Stimulated activated naive B cell treated with anti-CD40 and anti-IgM and Interleukin-4, amounts not matched to agents 10 μg/mL and 1 μg/mL and 100 μg/mL, for 72 hours (primary cell): ENCODE measurements at regions not wholly inside any gene's neighbourhood (a gene's known extent, or its start where the extent isn't known, plus 50 kb on each side); places are given as distances from the start of the nearest gene placed in this dataset.
"Not testable (repeated sequence)": the region's sequence is repeated elsewhere in the genome, so short reads cannot be mapped to it uniquely, and the experiment has no call there.

Experiments used
- ATAC-seq, 2 donors: fragments of 150-1000 bp; cut with Tn5 transposase; replicated peaks; 2 replicates each; pipeline ENCODE4 v1.10.0; 2021; ENCODE audit warnings: moderate library complexity in 1 of 2
- DNase-seq: peaks from one replicate; pipeline ENCODE4 v3.0.0; 2021
- H3K27ac Mint-ChIP-seq: one replicate; pipeline ENCODE4 v1.8.0; 2022; ENCODE audit warnings: mild to moderate bottlenecking, mixed read lengths
- H3K27me3 Mint-ChIP-seq, 2 donors: one replicate each; pipeline ENCODE4 v1.8.0; 2022; ENCODE audit warnings: mixed read lengths in 2 of 2
- H3K36me3 Mint-ChIP-seq, 2 donors: one replicate each; pipeline ENCODE4 v1.8.0; 2022; ENCODE audit warnings: mixed read lengths in 2 of 2, mild to moderate bottlenecking in 1 of 2
- H3K4me1 Mint-ChIP-seq, 2 donors: one replicate each; pipeline ENCODE4 v1.8.0; 2022; ENCODE audit warnings: mixed read lengths in 2 of 2, mild to moderate bottlenecking in 1 of 2
- H3K4me3 Mint-ChIP-seq, 2 donors: one replicate each; pipeline ENCODE4 v1.8.0; 2022; ENCODE audit warnings: mild to moderate bottlenecking in 2 of 2, mixed read lengths in 2 of 2, moderate library complexity in 1 of 2
- H3K9me3 Mint-ChIP-seq, 2 donors: one replicate each; pipeline ENCODE4 v1.8.0; 2022; ENCODE audit warnings: mixed read lengths in 2 of 2, mild to moderate bottlenecking in 1 of 2

GRCh38 chr11:122002047-122002446 is 114.0 kb downstream of the BLID start:
- ATAC-seq (no peak), DNase-seq (no peak)
- peaks cover 0 to 7% of the 10 kb centered on the region in 2 donors for H3K9me3 Mint-ChIP-seq
- no peaks in the 10 kb centered on the region for H3K4me1 Mint-ChIP-seq
- no peaks in the 10 kb centered on the region for H3K36me3 Mint-ChIP-seq
- no peak overlapping the region for H3K27ac Mint-ChIP-seq
- peaks cover 0 to 8% of the 10 kb centered on the region in 2 donors for H3K27me3 Mint-ChIP-seq
- no peak overlapping the region for H3K4me3 Mint-ChIP-seq

DNA sequence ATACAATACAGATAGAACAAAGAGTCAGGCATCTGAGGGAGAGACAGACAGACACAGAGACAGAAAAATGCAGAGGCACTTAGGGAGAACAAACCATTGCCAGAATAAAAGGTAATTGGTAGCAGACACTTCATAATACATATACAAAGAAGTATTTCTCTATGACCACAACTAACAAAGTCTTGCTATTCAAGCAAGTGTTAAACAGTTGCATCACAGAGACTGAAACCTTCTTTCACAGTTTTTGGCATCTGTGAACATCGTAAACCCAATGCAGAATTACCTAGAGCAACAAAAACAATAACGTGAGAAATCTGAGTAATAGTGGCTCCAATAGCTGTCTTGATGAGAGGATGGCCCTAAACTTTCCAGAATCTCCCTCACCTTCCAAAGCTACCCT is 116.4 kb downstream of the BLID start:
- Mint-ChIP-seq H3K4me3 (no peak overlapping the region), H3K9me3 (peaks cover 2 to 7% of the 10 kb centered on the region in 2 donors), H3K27ac (no peak overlapping the region), H3K4me1 (no peaks in the 10 kb centered on the region), H3K36me3 (no peaks in the 10 kb centered on the region), H3K27me3 (peaks cover 0 to 8% of the 10 kb centered on the region in 2 donors)
- ATAC-seq (no peak), DNase-seq (no peak)

DNA sequence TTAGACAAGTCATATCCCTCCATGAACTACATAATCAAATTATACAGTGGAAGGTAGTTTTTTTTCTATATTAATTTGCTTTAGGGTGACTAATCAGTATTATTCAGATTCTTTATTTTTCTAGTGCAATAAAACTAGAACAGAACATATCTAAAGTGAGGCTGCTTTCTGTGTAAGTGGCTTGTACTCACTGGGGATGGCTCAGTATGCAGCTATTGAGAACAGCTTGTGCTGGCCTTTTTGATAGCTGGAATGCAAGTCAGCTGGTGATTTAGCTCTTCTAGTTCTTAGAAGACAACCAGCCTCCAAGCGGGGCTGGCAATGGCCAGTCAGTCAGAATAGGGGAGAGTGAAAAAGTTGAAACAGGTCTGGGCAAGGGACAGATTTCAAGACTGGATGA is 119.4 kb downstream of the BLID start:
- Mint-ChIP-seq H3K27ac (no peak overlapping the region), H3K4me3 (no peak overlapping the region), H3K4me1 (no peaks in the 10 kb centered on the region), H3K36me3 (peaks cover 0 to 2% of the 10 kb centered on the region in 2 donors), H3K9me3 (peaks cover 7 to 9% of the 10 kb centered on the region in 2 donors), H3K27me3 (peaks cover 0 to 8% of the 10 kb centered on the region in 2 donors)
- ATAC-seq (no peak), DNase-seq (no peak)

DNA sequence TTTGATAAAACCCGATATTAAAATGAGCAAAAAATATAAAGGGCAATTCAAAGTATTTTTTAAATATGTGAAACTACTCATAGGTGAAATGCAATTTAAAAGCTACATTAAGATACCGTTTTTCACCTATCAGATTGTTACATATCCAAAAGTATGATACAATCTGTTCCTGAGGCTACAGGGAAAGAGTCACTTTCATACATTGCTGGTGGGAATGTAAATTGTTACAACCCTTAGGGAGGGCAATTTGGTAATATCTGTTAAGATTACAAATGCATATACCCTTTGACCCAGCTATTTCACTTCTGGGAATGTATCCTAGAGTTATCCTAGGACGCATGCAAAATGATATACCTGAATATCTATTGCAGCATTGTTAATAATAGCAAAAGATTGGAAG is 132.1 kb downstream of the BLID start:
- H3K4me1 Mint-ChIP-seq = no peaks in the 10 kb centered on the region

GRCh38 chr11:121977914-121978313 is 138.1 kb downstream of the BLID start:
- H3K4me1 Mint-ChIP-seq, H3K27ac Mint-ChIP-seq, H3K9me3 Mint-ChIP-seq, ATAC-seq, H3K36me3 Mint-ChIP-seq, H3K4me3 Mint-ChIP-seq, DNase-seq: not testable (repeated sequence)
- peaks cover 18 to 22% of the 10 kb centered on the region in 2 donors for H3K27me3 Mint-ChIP-seq

More for the DNA sequence above, 132.1 kb downstream of the BLID start:
- no peak overlapping the region for H3K4me3 Mint-ChIP-seq
- DNase-seq (no peak), ATAC-seq (no peak)
- H3K36me3 Mint-ChIP-seq = no peaks in the 10 kb centered on the region
- peaks cover 0 to 7% of the 10 kb centered on the region in 2 donors for H3K27me3 Mint-ChIP-seq
- no peaks in the 10 kb centered on the region for H3K9me3 Mint-ChIP-seq
- no peak overlapping the region for H3K27ac Mint-ChIP-seq

GRCh38 chr11:121968638-121969037 is 147.4 kb downstream of the BLID start:
- no peaks in the 10 kb centered on the region for H3K4me1 Mint-ChIP-seq
- H3K27ac Mint-ChIP-seq = no peak overlapping the region
- no peaks in the 10 kb centered on the region for H3K36me3 Mint-ChIP-seq
- H3K27me3 Mint-ChIP-seq = peaks cover 14 to 15% of the 10 kb centered on the region in 2 donors
- DNase-seq (no peak), ATAC-seq (no peak)
- H3K9me3 Mint-ChIP-seq = peaks cover 2 to 10% of the 10 kb centered on the region in 2 donors
- no peak overlapping the region for H3K4me3 Mint-ChIP-seq

DNA sequence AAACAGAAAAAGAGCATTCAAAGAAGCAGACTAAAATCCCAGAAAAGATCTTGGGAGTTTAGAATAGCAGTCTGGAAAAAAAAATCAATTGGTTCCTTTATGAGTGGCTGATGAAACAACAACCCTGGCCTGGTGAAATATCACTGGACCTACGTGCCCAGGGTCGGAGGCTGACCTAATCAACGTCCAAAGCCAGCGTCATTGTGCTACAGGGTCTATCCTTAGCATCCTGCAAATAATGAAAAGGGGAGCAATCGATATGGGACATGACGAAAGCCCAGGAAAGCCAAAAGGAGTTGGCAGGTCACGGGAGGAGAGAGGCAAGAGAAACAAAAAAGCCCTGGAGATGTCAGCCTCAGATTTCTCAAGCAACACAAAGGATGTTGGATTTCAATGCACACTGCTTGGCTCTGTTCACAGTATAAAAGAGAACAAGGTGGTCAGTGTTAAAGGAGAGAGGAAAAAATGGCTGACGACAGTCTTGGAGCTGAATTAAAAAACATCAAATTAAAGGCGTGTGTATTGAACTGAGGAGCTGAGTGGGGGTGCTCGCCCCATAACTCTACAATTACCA is 148.8 kb downstream of the BLID start:
- Mint-ChIP-seq H3K27me3 (peaks cover 14 to 15% of the 10 kb centered on the region in 2 donors), H3K36me3 (no peaks in the 10 kb centered on the region), H3K27ac (no peak overlapping the region), H3K9me3 (peaks cover 0 to 2% of the 10 kb centered on the region in 2 donors), H3K4me1 (no peaks in the 10 kb centered on the region), H3K4me3 (no peak overlapping the region)
- DNase-seq = no peak
- ATAC-seq = no peak

- DNase-seq = no peak
- ATAC-seq = no peak
- peak overlapping the region; percentile 37 for H3K27ac Mint-ChIP-seq
- no peaks in the 10 kb centered on the region for H3K4me1 Mint-ChIP-seq
- H3K4me3 Mint-ChIP-seq = no peak overlapping the region
- no peaks in the 10 kb centered on the region for H3K9me3 Mint-ChIP-seq
- peaks cover 14 to 15% of the 10 kb centered on the region in 2 donors for H3K27me3 Mint-ChIP-seq
- no peaks in the 10 kb centered on the region for H3K36me3 Mint-ChIP-seq
These were observed 150.7 kb downstream of the BLID start for GRCh38 chr11:121965330-121965729.

DNA sequence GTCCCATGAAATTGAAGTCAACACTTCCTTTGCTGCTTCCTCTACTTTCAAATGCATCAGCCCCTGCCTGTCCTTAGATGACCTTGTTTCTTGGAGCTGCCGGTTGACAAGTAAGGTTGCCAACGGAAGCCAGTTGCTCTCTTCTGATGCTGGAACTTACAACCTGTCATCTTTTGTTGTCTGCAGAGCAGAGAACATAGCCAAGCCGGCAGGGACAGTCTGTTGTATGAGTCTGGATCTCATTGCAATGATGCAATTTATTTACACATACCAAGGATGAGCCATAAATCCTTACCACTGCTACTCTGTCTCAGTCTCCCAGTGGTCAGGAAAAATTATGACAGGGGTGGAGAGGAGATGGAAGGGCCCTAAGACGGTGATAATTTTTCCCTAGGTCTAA is 151.4 kb downstream of the BLID start:
- no peak overlapping the region for H3K4me3 Mint-ChIP-seq
- H3K27me3 Mint-ChIP-seq = peaks cover 14 to 15% of the 10 kb centered on the region in 2 donors
- DNase-seq (no peak), ATAC-seq (no peak)
- H3K27ac Mint-ChIP-seq = no peak overlapping the region
- H3K36me3 Mint-ChIP-seq = no peaks in the 10 kb centered on the region
- no peaks in the 10 kb centered on the region for H3K9me3 Mint-ChIP-seq
- no peaks in the 10 kb centered on the region for H3K4me1 Mint-ChIP-seq

DNA sequence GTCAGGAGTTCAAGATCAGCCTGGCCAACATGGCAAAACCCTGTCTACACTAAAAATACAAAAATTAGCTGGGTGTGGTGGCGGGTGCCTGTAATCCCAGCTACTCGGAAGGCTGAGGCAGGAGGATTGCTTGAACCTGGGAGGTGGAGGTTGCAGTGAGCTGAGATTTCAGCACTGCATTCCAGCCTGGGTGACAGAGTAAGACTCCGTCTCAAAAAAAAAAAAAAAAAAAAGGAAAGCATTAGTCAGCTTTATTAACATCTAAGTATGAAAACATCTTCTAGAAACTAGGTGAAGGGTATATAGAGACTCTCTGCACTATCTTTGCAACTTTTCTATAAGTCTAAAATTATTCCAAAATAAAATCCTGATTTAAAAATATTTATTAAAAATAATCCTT is 152.2 kb downstream of the BLID start:
- not testable (repeated sequence) for ATAC-seq, H3K27ac Mint-ChIP-seq, H3K36me3 Mint-ChIP-seq, DNase-seq, H3K9me3 Mint-ChIP-seq, H3K4me1 Mint-ChIP-seq, H3K4me3 Mint-ChIP-seq
- H3K27me3 Mint-ChIP-seq = peaks cover 20% of the 10 kb centered on the region in 2 donors

DNA sequence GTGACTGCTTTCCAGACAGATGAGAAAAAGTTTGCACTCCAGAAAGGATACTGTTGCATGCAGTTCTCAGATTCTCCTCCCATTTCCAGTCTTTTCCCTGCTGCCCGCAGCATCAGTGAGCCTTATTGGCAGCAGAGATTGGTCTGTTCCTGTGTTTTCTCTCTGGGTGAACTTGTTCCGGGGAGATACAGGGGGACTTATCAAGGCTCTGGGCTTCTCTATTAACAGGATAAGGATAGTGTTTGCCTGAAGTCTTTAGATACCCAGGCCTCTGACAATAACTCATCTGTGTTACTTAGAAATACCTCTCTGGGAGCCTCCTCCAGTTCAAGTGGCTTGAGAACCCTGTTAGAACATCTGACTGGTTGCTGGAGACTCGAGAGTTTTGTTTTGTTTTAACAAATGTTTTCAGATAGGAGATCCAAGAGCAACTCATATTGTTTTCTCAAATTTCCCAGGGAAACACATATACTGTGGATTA is 154.7 kb downstream of the BLID start:
- no peak for DNase-seq
- Mint-ChIP-seq H3K4me3 (no peak overlapping the region), H3K9me3 (no peaks in the 10 kb centered on the region), H3K27me3 (peaks cover 8 to 13% of the 10 kb centered on the region in 2 donors), H3K27ac (no peak overlapping the region), H3K36me3 (no peaks in the 10 kb centered on the region), H3K4me1 (peaks cover 0 to 2% of the 10 kb centered on the region in 2 donors)
- no peak for ATAC-seq

GRCh38 chr11:121958971-121959325 is 157.1 kb downstream of the BLID start:
- DNase-seq = no peak

GRCh38 chr11:121958323-121958970 is 157.6 kb downstream of the BLID start:
- no peak for DNase-seq
- H3K27ac Mint-ChIP-seq = no peak overlapping the region
- H3K36me3 Mint-ChIP-seq = no peaks in the 10 kb centered on the region
- no peak for ATAC-seq
- peaks cover 0 to 2% of the 10 kb centered on the region in 2 donors for H3K4me1 Mint-ChIP-seq
- no peak overlapping the region for H3K4me3 Mint-ChIP-seq
- peaks cover 8 to 14% of the 10 kb centered on the region in 2 donors for H3K27me3 Mint-ChIP-seq
- no peaks in the 10 kb centered on the region for H3K9me3 Mint-ChIP-seq

More at GRCh38 chr11:121958971-121959325, 157.1 kb downstream of the BLID start:
- no peak overlapping the region for H3K4me3 Mint-ChIP-seq
- H3K9me3 Mint-ChIP-seq = no peaks in the 10 kb centered on the region
- peaks cover 0 to 2% of the 10 kb centered on the region in 2 donors for H3K4me1 Mint-ChIP-seq
- peak in 1 of 2 donors; percentile 18 for ATAC-seq
- H3K27ac Mint-ChIP-seq = no peak overlapping the region
- peaks cover 8 to 14% of the 10 kb centered on the region in 2 donors for H3K27me3 Mint-ChIP-seq
- H3K36me3 Mint-ChIP-seq = no peaks in the 10 kb centered on the region

- no peak for ATAC-seq
- no peaks in the 10 kb centered on the region for H3K36me3 Mint-ChIP-seq
- H3K4me3 Mint-ChIP-seq = no peak overlapping the region
- no peak overlapping the region for H3K27ac Mint-ChIP-seq
- H3K27me3 Mint-ChIP-seq = peaks cover 0 to 17% of the 10 kb centered on the region in 2 donors
- no peak for DNase-seq
- H3K4me1 Mint-ChIP-seq = no peaks in the 10 kb centered on the region
- H3K9me3 Mint-ChIP-seq = no peaks in the 10 kb centered on the region
These were observed 162.9 kb downstream of the BLID start for GRCh38 chr11:121953122-121953521.

GRCh38 chr11:121950160-121950559 is 165.9 kb downstream of the BLID start:
- Mint-ChIP-seq H3K4me1 (no peaks in the 10 kb centered on the region), H3K36me3 (no peaks in the 10 kb centered on the region), H3K9me3 (no peaks in the 10 kb centered on the region), H3K27ac (no peak overlapping the region), H3K27me3 (peaks cover 0 to 10% of the 10 kb centered on the region in 2 donors), H3K4me3 (no peak overlapping the region)
- DNase-seq (no peak), ATAC-seq (no peak)
